ENCODE measurements at regions not wholly inside any gene's neighbourhood (a gene's known extent, or its start where the extent isn't known, plus 50 kb on each side); places are given as distances from the start of the nearest gene placed in this dataset.

- Histone ChIP-seq H2BK15ac (ENCODE audit: low read depth, low read length) (no peak overlapping the region), H3K79me1 (ENCODE audit: low read depth in 1 of 2, low read length in 2 of 2) (no peaks in the 10 kb centered on the region), H3K27me3 (ENCODE audit: control insufficient read depth, insufficient read depth, low read length) (no peaks in the 10 kb centered on the region), H3K4me1 (ENCODE audit: control insufficient read depth, insufficient read depth, low read length) (no peaks in the 10 kb centered on the region), H3K9me1 (ENCODE audit: insufficient read depth, low read length) (no peaks in the 10 kb centered on the region), H3K27ac (ENCODE audit: insufficient read depth, low read length) (no peak overlapping the region), H4K20me1 (ENCODE audit: insufficient read depth, low read length) (no peaks in the 10 kb centered on the region), H3K18ac (ENCODE audit: low read depth, low read length) (no peak overlapping the region), H3K14ac (replicated peaks; ENCODE audit: low read depth, low read length) (no peak overlapping the region), H3K56ac (ENCODE audit: extremely low read depth, insufficient read depth, low read length) (no peak overlapping the region), H2BK5ac (ENCODE audit: low read depth, low read length, poor library complexity, severe bottlenecking) (no peak overlapping the region), H2AFZ (replicated peaks; ENCODE audit: low read length, poor library complexity) (no peak overlapping the region), H3K9ac (ENCODE audit: low read depth, low read length) (no peak overlapping the region), H2BK120ac (ENCODE audit: low read depth, low read length) (no peak overlapping the region), H4K5ac (ENCODE audit: low read depth, low read length) (no peak overlapping the region), H4K8ac (ENCODE audit: low read depth in 2 of 2, low read length in 2 of 2) (no peak overlapping the region), H2AK5ac (ENCODE audit: low read depth, low read length) (no peak overlapping the region), H3K23ac (ENCODE audit: low read depth, low read length) (no peak overlapping the region), H3K36me3 (ENCODE audit: control insufficient read depth, insufficient read depth, low read length) (no peaks in the 10 kb centered on the region), H2BK20ac (ENCODE audit: low read depth, low read length) (no peak overlapping the region), H4K91ac (ENCODE audit: insufficient read depth, low read depth, low read length) (no peak overlapping the region), H3K4me2 (ENCODE audit: low read depth, low read length) (no peak overlapping the region), H2AK9ac (replicated peaks; ENCODE audit: low read depth, low read length, poor library complexity) (no peak overlapping the region), H3K9me3 (ENCODE audit: control insufficient read depth, insufficient read depth, low read length) (no peaks in the 10 kb centered on the region), H3K4ac (ENCODE audit: low read depth, low read length) (no peak overlapping the region), H3K4me3 (ENCODE audit: insufficient read depth, low read depth, low read length) (no peak overlapping the region)
- intact Hi-C loops (cut with micrococcal nuclease): no loop called here
- POLR2A ChIA-PET (ENCODE audit: unreplicated experiment): no interaction called here
- TF ChIP-seq FOS (IDR thresholded peaks at IDR 0.05; ENCODE audit: low read depth, low read length) (no peak), CTCF (conservative IDR thresholded peaks at IDR 0.05; ENCODE audit: low read depth, low read length) (no peak), RFX5 (IDR thresholded peaks at IDR 0.05; ENCODE audit: low read depth, low read length) (no peak), NFE2L2 (IDR thresholded peaks at IDR 0.05; ENCODE audit: low read depth, low read length) (no peak), CEBPB (IDR thresholded peaks at IDR 0.05; ENCODE audit: low read depth, low read length) (no peak), SMC3 (IDR thresholded peaks at IDR 0.05; ENCODE audit: low read depth, low read length) (no peak), POLR2A (IDR thresholded peaks at IDR 0.05; ENCODE audit: low read depth, low read length) (no peak), MAZ (IDR thresholded peaks at IDR 0.05; ENCODE audit: borderline replicate concordance, low read depth, low read length) (no peak), USF2 (IDR thresholded peaks at IDR 0.05; ENCODE audit: low read depth, low read length) (no peak), RAD21 (IDR thresholded peaks at IDR 0.05; ENCODE audit: low read length) (no peak), MXI1 (IDR thresholded peaks at IDR 0.05; ENCODE audit: borderline replicate concordance, low read depth, low read length) (no peak), RCOR1 (IDR thresholded peaks at IDR 0.05; ENCODE audit: insufficient replicate concordance, low read length) (no peak), CHD1 (IDR thresholded peaks at IDR 0.05; ENCODE audit: low read depth, low read length) (no peak), BHLHE40 (IDR thresholded peaks at IDR 0.05; ENCODE audit: low read depth, low read length) (no peak), ELK1 (IDR thresholded peaks at IDR 0.05; ENCODE audit: borderline replicate concordance, low read depth, low read length) (no peak), MAFK (IDR thresholded peaks at IDR 0.05; ENCODE audit: low read depth, low read length) (no peak)
- no TSS peak for BruUV-seq (replicated peaks)
- ATAC-seq (ENCODE audit: low read depth): no peak
- in situ Hi-C loops (cut with MboI; ENCODE audit: low sequenced_read_pairs): no loop called here
- no CpG with 5 or more reads among the region's 8 CpGs for WGBS, 2 experiments (ENCODE audit: extremely low coverage in 2 of 2, insufficient read length in 1 of 2)
- CTCF ChIA-PET: no interaction called here
- no peak for DNase-seq
- dilution Hi-C loops (cut with HindIII; ENCODE audit: low sequenced_read_pairs, unreplicated experiment): no loop called here
Observed at GRCh38 chr7:113715981-113716856, 202.6 kb downstream of the PPP1R3A start.

Data from IMR-90 (cell line).